Endothelial cell (in vitro differentiated cells): ENCODE measurements at regions not wholly inside any gene's neighbourhood (a gene's known extent, or its start where the extent isn't known, plus 50 kb on each side); places are given as distances from the start of the nearest gene placed in this dataset.

Experiments used
- DNase-seq: peaks from one replicate; pipeline ENCODE4 v3.0.0; 2021; ENCODE audit warnings: low spot score
- H3K27ac Mint-ChIP-seq: one replicate; pipeline ENCODE4 v1.8.0; 2021; ENCODE audit warnings: mixed read lengths, inconsistent platforms; ENCODE audit not compliant: unreplicated experiment
- H3K27me3 Mint-ChIP-seq: one replicate; pipeline ENCODE4 v1.8.0; 2021; ENCODE audit warnings: mild to moderate bottlenecking, moderate library complexity, mixed read lengths, inconsistent platforms; ENCODE audit not compliant: unreplicated experiment
- H3K36me3 Mint-ChIP-seq: one replicate; pipeline ENCODE4 v1.8.0; 2021; ENCODE audit warnings: mild to moderate bottlenecking, low read depth, mixed read lengths, inconsistent platforms; ENCODE audit not compliant: unreplicated experiment
- H3K4me1 Mint-ChIP-seq: one replicate; pipeline ENCODE4 v1.8.0; 2021; ENCODE audit warnings: mild to moderate bottlenecking, mixed read lengths, inconsistent platforms; ENCODE audit not compliant: unreplicated experiment
- H3K4me3 Mint-ChIP-seq: one replicate; pipeline ENCODE4 v1.8.0; 2021; ENCODE audit warnings: mild to moderate bottlenecking, mixed read lengths, inconsistent platforms; ENCODE audit not compliant: unreplicated experiment
- H3K9me3 Mint-ChIP-seq: one replicate; pipeline ENCODE4 v1.8.0; 2021; ENCODE audit warnings: mixed read lengths, inconsistent platforms; ENCODE audit not compliant: unreplicated experiment
- TF ChIP-seq, protein P1 (sequence below): fragments of 200-600 bp; sonication (generic); IDR thresholded peaks from one replicate; pipeline ENCODE4 v1.5.0; 2021; ENCODE audit warnings: antibody characterized with exemption; ENCODE audit not compliant: unreplicated experiment

- peaks cover 2% of the 10 kb centered on the region for H3K4me1 Mint-ChIP-seq
These were observed 101.0 kb downstream of the MRPL39 start for GRCh38 chr21:25506261-25506660.

GRCh38 chr21:25503981-25504380 is 103.3 kb downstream of the MRPL39 start:
- no peaks in the 10 kb centered on the region for H3K36me3 Mint-ChIP-seq
- H3K9me3 Mint-ChIP-seq: no peaks in the 10 kb centered on the region
- TF ChIP-seq, protein P1, sequence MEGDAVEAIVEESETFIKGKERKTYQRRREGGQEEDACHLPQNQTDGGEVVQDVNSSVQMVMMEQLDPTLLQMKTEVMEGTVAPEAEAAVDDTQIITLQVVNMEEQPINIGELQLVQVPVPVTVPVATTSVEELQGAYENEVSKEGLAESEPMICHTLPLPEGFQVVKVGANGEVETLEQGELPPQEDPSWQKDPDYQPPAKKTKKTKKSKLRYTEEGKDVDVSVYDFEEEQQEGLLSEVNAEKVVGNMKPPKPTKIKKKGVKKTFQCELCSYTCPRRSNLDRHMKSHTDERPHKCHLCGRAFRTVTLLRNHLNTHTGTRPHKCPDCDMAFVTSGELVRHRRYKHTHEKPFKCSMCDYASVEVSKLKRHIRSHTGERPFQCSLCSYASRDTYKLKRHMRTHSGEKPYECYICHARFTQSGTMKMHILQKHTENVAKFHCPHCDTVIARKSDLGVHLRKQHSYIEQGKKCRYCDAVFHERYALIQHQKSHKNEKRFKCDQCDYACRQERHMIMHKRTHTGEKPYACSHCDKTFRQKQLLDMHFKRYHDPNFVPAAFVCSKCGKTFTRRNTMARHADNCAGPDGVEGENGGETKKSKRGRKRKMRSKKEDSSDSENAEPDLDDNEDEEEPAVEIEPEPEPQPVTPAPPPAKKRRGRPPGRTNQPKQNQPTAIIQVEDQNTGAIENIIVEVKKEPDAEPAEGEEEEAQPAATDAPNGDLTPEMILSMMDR: no peak
- peaks cover 2% of the 10 kb centered on the region for H3K4me1 Mint-ChIP-seq
- H3K27ac Mint-ChIP-seq: no peak overlapping the region
- H3K4me3 Mint-ChIP-seq: no peak overlapping the region
- H3K27me3 Mint-ChIP-seq: no peaks in the 10 kb centered on the region
- DNase-seq: no peak

More at GRCh38 chr21:25506261-25506660, 101.0 kb downstream of the MRPL39 start:
- Mint-ChIP-seq H3K9me3 (no peaks in the 10 kb centered on the region), H3K27ac (no peak overlapping the region), H3K27me3 (no peaks in the 10 kb centered on the region), H3K36me3 (no peaks in the 10 kb centered on the region), H3K4me3 (no peak overlapping the region)
- TF ChIP-seq, protein P1: no peak
- DNase-seq: no peak

- TF ChIP-seq, protein P1: no peak
- no peaks in the 10 kb centered on the region for H3K4me1 Mint-ChIP-seq
- H3K36me3 Mint-ChIP-seq: no peaks in the 10 kb centered on the region
- DNase-seq: no peak
- H3K27ac Mint-ChIP-seq: no peak overlapping the region
- no peaks in the 10 kb centered on the region for H3K9me3 Mint-ChIP-seq
- H3K27me3 Mint-ChIP-seq: no peaks in the 10 kb centered on the region
- H3K4me3 Mint-ChIP-seq: no peak overlapping the region
These were observed 105.2 kb downstream of the MRPL39 start for GRCh38 chr21:25501996-25502665.

DNA sequence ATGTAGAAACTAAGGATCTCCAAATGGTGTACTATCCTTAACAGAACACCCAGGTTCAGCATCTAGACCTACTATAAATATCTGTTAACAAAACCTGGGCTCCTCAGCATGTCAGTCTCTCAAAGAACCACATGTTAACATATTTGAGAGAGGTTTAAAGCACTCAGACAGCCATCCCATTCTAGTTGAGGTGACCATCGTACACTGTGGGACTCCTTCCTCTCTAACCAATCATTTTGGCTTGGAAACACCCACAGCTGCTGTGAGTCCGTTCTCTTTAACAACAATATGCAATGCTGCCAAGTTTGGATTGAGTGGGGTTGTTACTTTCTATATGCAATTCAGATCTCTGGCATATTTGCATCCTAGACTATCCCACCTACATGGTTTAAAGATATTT is 105.8 kb downstream of the MRPL39 start:
- H3K4me3 Mint-ChIP-seq: no peak overlapping the region
- TF ChIP-seq, protein P1: no peak
- H3K27ac Mint-ChIP-seq: no peak overlapping the region
- no peaks in the 10 kb centered on the region for H3K36me3 Mint-ChIP-seq
- H3K4me1 Mint-ChIP-seq: no peaks in the 10 kb centered on the region
- H3K27me3 Mint-ChIP-seq: no peaks in the 10 kb centered on the region
- no peak for DNase-seq
- H3K9me3 Mint-ChIP-seq: no peaks in the 10 kb centered on the region

DNA sequence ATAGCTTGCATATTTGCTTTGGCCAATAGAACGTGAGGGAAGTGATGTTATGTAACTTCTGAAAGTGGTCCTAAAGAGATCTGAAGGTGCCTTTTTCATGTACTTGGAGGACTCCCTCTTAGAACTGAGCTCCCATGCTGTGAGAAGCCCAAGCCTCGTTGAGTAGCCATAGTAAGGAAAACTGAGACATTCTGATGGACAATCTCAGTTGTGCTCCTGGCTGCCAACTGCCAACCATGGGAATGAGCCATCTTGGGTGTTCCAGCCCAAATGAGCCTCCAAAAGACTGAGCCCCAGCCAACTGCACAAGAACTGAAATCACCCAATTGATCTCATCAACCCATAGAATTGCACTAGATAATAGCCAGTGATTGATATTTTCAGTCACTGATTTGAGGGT is 106.7 kb downstream of the MRPL39 start:
- TF ChIP-seq, protein P1: no peak
- no peak overlapping the region for H3K4me3 Mint-ChIP-seq
- no peaks in the 10 kb centered on the region for H3K36me3 Mint-ChIP-seq
- no peaks in the 10 kb centered on the region for H3K4me1 Mint-ChIP-seq
- H3K27ac Mint-ChIP-seq: no peak overlapping the region
- DNase-seq: no peak
- no peaks in the 10 kb centered on the region for H3K9me3 Mint-ChIP-seq
- no peaks in the 10 kb centered on the region for H3K27me3 Mint-ChIP-seq
